K562 (cell line): ENCODE measurements at regions not wholly inside any gene's neighbourhood (a gene's known extent, or its start where the extent isn't known, plus 50 kb on each side); places are given as distances from the start of the nearest gene placed in this dataset.

Source experiments
- ATAC-seq: fragments of 200-7000 bp; cut with Tn5 transposase; 3 replicates; pipeline ENCODE4 v1.9.1; 2020; ENCODE audit warnings: moderate library complexity
- BruUV-seq: library from RNA; stranded (reverse); fragments of 400-500 nt; replicated peaks from 2 replicates; lab custom pipeline; 2021; lab: Mats Ljungman, UMichigan
- CTCF ChIA-PET: fragments of 300-600 bp; formaldehyde crosslinking; extraction: SDS; loops from one replicate; lab custom pipeline; 2021; ENCODE audit warnings: low intra/inter-chr PET ratio; lab: Yijun Ruan, JAX
- POLR2A ChIA-PET: fragments of 300-600, 350-650 bp; sonication (Branson Sonifier 250); formaldehyde crosslinking; extraction: SDS; loops from one replicate; lab custom pipeline; 2021; ENCODE audit warnings: antibody characterized with exemption, inconsistent platforms; lab: Yijun Ruan, JAX
- DNase-seq, 4 experiments: peaks; one replicate each; pipeline versions ENCODE4 v3.0.0 to v3.0.0-alpha.2; 2011 to 2018; ENCODE audit warnings: low spot score in 3 of 4, mixed read lengths in 3 of 4; ENCODE audit errors: extremely low read depth in 1 of 4
- FAIRE-seq: peaks from 2 replicates; lab custom pipeline; 2011; peaks lifted over from hg19 to GRCh38; lab: Jason Lieb, UNC
- H2AFZ ChIP-seq: 2 replicates; pipeline ENCODE4 v1.6.0; 2011; ENCODE audit warnings: low read depth, low read length, control low read depth, inconsistent platforms
- H3K27ac ChIP-seq: fragments of 200-600 bp; 3 replicates; pipeline ENCODE4 v1.8.0; 2011; ENCODE audit warnings: low read depth, mild to moderate bottlenecking, control low read depth, inconsistent platforms, low read length, moderate library complexity, mixed read lengths; ENCODE audit errors: extremely low read depth
- H3K27me3 ChIP-seq, 2 experiments: fragments of 300-600 bp in 1 of 2; 2 replicates in 1 of 2; 3 replicates in 1 of 2; pipeline versions ENCODE4 v1.6.0 to v1.8.0; 2011; ENCODE audit warnings: inconsistent platforms in 2 of 2, low read length in 2 of 2, mild to moderate bottlenecking in 1 of 2, mixed read lengths in 1 of 2, moderate library complexity in 1 of 2; ENCODE audit not compliant: control insufficient read depth in 2 of 2, insufficient read depth in 2 of 2
- H3K36me3 ChIP-seq: fragments of 300-600 bp; 3 replicates; pipeline ENCODE4 v1.8.0; 2011; ENCODE audit warnings: mild to moderate bottlenecking, low read length, inconsistent platforms; ENCODE audit not compliant: control insufficient read depth, insufficient read depth
- H3K4me1 ChIP-seq, 2 experiments: fragments of 200-600 bp in 1 of 2; replicated peaks in 1 of 2; 2 replicates in 1 of 2; 3 replicates in 1 of 2; pipeline versions ENCODE4 v1.5.1 to v1.8.0; 2011; ENCODE audit warnings: inconsistent platforms in 2 of 2, low read length in 2 of 2, mild to moderate bottlenecking in 1 of 2, mixed read lengths in 1 of 2, moderate library complexity in 1 of 2; ENCODE audit not compliant: control insufficient read depth in 2 of 2, insufficient read depth in 2 of 2
- H3K4me2 ChIP-seq: 2 replicates; pipeline ENCODE4 v1.6.1; 2011; ENCODE audit warnings: low read length, control low read depth, inconsistent platforms, mixed read lengths; ENCODE audit not compliant: insufficient read depth
- H3K4me3 ChIP-seq: fragments of 200-600 bp; sonication (generic), shearing (Covaris generic); 2 replicates; pipeline ENCODE4 v1.5.1; 2016; ENCODE audit warnings: control low read depth, inconsistent platforms
- H3K79me2 ChIP-seq: fragments of 200-600 bp; 3 replicates; pipeline ENCODE4 v1.8.0; 2011; ENCODE audit warnings: low read length, inconsistent platforms; ENCODE audit not compliant: control insufficient read depth, insufficient read depth
- H3K9ac ChIP-seq, 2 experiments: 2 replicates each; pipeline versions ENCODE4 v1.6.0 to v1.6.1; 2011; ENCODE audit warnings: low read depth in 2 of 2, low read length in 2 of 2, control low read depth in 1 of 2, inconsistent platforms in 1 of 2, mild to moderate bottlenecking in 1 of 2, mixed read lengths in 1 of 2; ENCODE audit not compliant: insufficient read depth in 1 of 2
- H3K9me1 ChIP-seq: one replicate; pipeline ENCODE4 v1.6.0; 2011; ENCODE audit warnings: inconsistent platforms, mild to moderate bottlenecking, low read length, moderate library complexity; ENCODE audit not compliant: control insufficient read depth, insufficient read depth
- H3K9me3 ChIP-seq: replicated peaks from 2 replicates; pipeline ENCODE4 v1.5.1; 2011; ENCODE audit warnings: low read depth, low read length, inconsistent platforms; ENCODE audit not compliant: control insufficient read depth, insufficient read depth
- H4K20me1 ChIP-seq: replicated peaks from 2 replicates; pipeline ENCODE4 v1.6.1; 2011; ENCODE audit warnings: low read length, inconsistent platforms, mixed read lengths; ENCODE audit not compliant: control insufficient read depth, insufficient read depth
- CBFB ChIP-seq: sonication (generic); formaldehyde crosslinking; IDR thresholded peaks from 2 replicates; pipeline ENCODE4 v1.4.0; 2020; ENCODE audit warnings: mild to moderate bottlenecking, missing genetic modification reagents
- HEY1 ChIP-seq: fragments of 250-450 bp; sonication (Bioruptor Pico); IDR thresholded peaks from 2 replicates; pipeline ENCODE4 v1.5.0; 2020; ENCODE audit warnings: mild to moderate bottlenecking, moderate library complexity, borderline replicate concordance
- PTTG1 ChIP-seq: fragments of 450-650 bp; IDR thresholded peaks from 2 replicates; pipeline ENCODE4 v1.6.1; 2016; ENCODE audit warnings: low read depth, mild to moderate bottlenecking, missing genetic modification characterization, missing compliant biosample characterization
- SAP30 ChIP-seq: fragments of 200-600 bp; sonication (generic); IDR thresholded peaks from 2 replicates; pipeline ENCODE4 v1.6.1; 2012; ENCODE audit warnings: borderline replicate concordance, low read depth, mild to moderate bottlenecking, moderate library complexity, low read length, control low read depth, inconsistent platforms; ENCODE audit not compliant: insufficient read depth, poor library complexity, severe bottlenecking
- SIX5 ChIP-seq, 2 experiments: IDR thresholded peaks; 2 replicates each; pipeline ENCODE4 v1.6.1; 2011; ENCODE audit warnings: low read length in 2 of 2, borderline replicate concordance in 1 of 2, low read depth in 1 of 2, mild to moderate bottlenecking in 1 of 2, moderate library complexity in 1 of 2; ENCODE audit not compliant: insufficient read depth in 1 of 2
- TCF3 ChIP-seq: sonication (generic); formaldehyde crosslinking; IDR thresholded peaks from 2 replicates; pipeline ENCODE4 v1.4.0; 2020; ENCODE audit warnings: mild to moderate bottlenecking, missing genetic modification reagents
- ZFP36 ChIP-seq: fragments of 150-350 bp; IDR thresholded peaks from 2 replicates; pipeline ENCODE4 v1.6.1; 2018; ENCODE audit warnings: low read length, low read depth; ENCODE audit not compliant: partially characterized antibody
- ZNF174 ChIP-seq: fragments of 250-450 bp; sonication (Bioruptor Pico); IDR thresholded peaks from 2 replicates; pipeline ENCODE4 v1.4.0; 2020; ENCODE audit warnings: mild to moderate bottlenecking
- ZNF764 ChIP-seq: fragments of 250-450 bp; sonication (Bioruptor Pico); IDR thresholded peaks from 2 replicates; pipeline ENCODE4 v1.4.0; 2020; ENCODE audit warnings: low read depth, mild to moderate bottlenecking, moderate library complexity
- WGBS: fragments of 100-300 bp; shearing (Covaris generic); methylation state at CpG from one replicate; pipeline ENCODE4 v1.1.6; 2016; ENCODE audit warnings: low coverage, mixed read lengths; ENCODE audit not compliant: insufficient coverage; ENCODE audit errors: missing lambda C conversion rate; 5-methylcytosine and 5-hydroxymethylcytosine counted together
- in situ Hi-C: fragments of 300-500 bp; cut with MboI; formaldehyde crosslinking; loops from 4 replicates; pipeline ENCODE4 v1.15.0; 2018; ENCODE audit warnings: inconsistent platforms, mixed read lengths
- intact Hi-C: fragments of 100-400 bp; cut with micrococcal nuclease; formaldehyde crosslinking; loops from 2 replicates; pipeline ENCODE4 v1.14.2; 2022
- TF ChIP-seq, protein P1 (sequence below): fragments of 450-650 bp; IDR thresholded peaks from 2 replicates; pipeline ENCODE4 v1.6.1; 2016; ENCODE audit warnings: missing biosample characterization, missing genetic modification characterization
- TF ChIP-seq, protein P2 (sequence below): fragments of 450-650 bp; IDR thresholded peaks from 2 replicates; pipeline ENCODE4 v1.6.1; 2017; ENCODE audit warnings: mild to moderate bottlenecking, moderate library complexity
- TF ChIP-seq, protein P3 (sequence below): fragments of 450-650 bp; IDR thresholded peaks from 2 replicates; pipeline ENCODE4 v1.6.1; 2016; ENCODE audit warnings: mild to moderate bottlenecking

- CTCF ChIA-PET = interaction anchor here (0.5 kb wide), 1 partner anchor 272 kb away, joined by 3 read pairs; no protein-coding TSS in a partner anchor
- Histone ChIP-seq H4K20me1 (peaks cover 4% of the 10 kb centered on the region; the same call in 1 of the 2 replicates), H3K9ac (no peak overlapping the region), H3K4me1 (peaks cover 0 to 4% of the 10 kb centered on the region in 2 experiments; a peak in 2 of 5 replicates), H2AFZ (no peak overlapping the region), H3K36me3 (no peaks in the 10 kb centered on the region), H3K27ac (no peak overlapping the region), H3K27me3 (peaks cover 0 to 23% of the 10 kb centered on the region in 2 experiments; a peak in 2 of 5 replicates), H3K4me2 (no peak overlapping the region), H3K79me2 (no peaks in the 10 kb centered on the region), H3K4me3 (no peak overlapping the region), H3K9me1 (no peaks in the 10 kb centered on the region), H3K9me3 (no peaks in the 10 kb centered on the region)
- no TSS peak for BruUV-seq
- DNase-seq (no peak), ATAC-seq (no peak), FAIRE-seq (no peak)
- POLR2A ChIA-PET = interaction anchor here (0.7 kb wide), 1 partner anchor 10 kb away, joined by 3 read pairs; no protein-coding TSS in a partner anchor
- intact Hi-C loops (loop anchor here (5.0 kb wide), 2 partner anchors 48 to 268 kb away; no protein-coding TSS in a partner anchor), in situ Hi-C loops (loop anchor here (5.0 kb wide), 2 partner anchors 48 to 283 kb away; no protein-coding TSS in a partner anchor)
- TF ChIP-seq TCF3 (CRISPR knock-in tag) (no peak), ZNF764 (CRISPR knock-in tag) (no peak), ZFP36 (no peak), CBFB (CRISPR knock-in tag) (no peak), SAP30 (no peak), ZNF174 (CRISPR knock-in tag) (no peak), SIX5 (IDR thresholded peaks at IDR 0.05; ENCODE audit: borderline replicate concordance in 1 of 2, insufficient read depth in 1 of 2, low read depth in 1 of 2, low read length in 2 of 2) (no peak), HEY1 (CRISPR knock-in tag) (no peak), PTTG1 (tag) (no peak)
- TF ChIP-seq, protein P1, sequence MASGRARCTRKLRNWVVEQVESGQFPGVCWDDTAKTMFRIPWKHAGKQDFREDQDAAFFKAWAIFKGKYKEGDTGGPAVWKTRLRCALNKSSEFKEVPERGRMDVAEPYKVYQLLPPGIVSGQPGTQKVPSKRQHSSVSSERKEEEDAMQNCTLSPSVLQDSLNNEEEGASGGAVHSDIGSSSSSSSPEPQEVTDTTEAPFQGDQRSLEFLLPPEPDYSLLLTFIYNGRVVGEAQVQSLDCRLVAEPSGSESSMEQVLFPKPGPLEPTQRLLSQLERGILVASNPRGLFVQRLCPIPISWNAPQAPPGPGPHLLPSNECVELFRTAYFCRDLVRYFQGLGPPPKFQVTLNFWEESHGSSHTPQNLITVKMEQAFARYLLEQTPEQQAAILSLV (tag) = no peak
- TF ChIP-seq, protein P2, sequence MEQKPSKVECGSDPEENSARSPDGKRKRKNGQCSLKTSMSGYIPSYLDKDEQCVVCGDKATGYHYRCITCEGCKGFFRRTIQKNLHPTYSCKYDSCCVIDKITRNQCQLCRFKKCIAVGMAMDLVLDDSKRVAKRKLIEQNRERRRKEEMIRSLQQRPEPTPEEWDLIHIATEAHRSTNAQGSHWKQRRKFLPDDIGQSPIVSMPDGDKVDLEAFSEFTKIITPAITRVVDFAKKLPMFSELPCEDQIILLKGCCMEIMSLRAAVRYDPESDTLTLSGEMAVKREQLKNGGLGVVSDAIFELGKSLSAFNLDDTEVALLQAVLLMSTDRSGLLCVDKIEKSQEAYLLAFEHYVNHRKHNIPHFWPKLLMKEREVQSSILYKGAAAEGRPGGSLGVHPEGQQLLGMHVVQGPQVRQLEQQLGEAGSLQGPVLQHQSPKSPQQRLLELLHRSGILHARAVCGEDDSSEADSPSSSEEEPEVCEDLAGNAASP = no peak
- TF ChIP-seq, protein P3, sequence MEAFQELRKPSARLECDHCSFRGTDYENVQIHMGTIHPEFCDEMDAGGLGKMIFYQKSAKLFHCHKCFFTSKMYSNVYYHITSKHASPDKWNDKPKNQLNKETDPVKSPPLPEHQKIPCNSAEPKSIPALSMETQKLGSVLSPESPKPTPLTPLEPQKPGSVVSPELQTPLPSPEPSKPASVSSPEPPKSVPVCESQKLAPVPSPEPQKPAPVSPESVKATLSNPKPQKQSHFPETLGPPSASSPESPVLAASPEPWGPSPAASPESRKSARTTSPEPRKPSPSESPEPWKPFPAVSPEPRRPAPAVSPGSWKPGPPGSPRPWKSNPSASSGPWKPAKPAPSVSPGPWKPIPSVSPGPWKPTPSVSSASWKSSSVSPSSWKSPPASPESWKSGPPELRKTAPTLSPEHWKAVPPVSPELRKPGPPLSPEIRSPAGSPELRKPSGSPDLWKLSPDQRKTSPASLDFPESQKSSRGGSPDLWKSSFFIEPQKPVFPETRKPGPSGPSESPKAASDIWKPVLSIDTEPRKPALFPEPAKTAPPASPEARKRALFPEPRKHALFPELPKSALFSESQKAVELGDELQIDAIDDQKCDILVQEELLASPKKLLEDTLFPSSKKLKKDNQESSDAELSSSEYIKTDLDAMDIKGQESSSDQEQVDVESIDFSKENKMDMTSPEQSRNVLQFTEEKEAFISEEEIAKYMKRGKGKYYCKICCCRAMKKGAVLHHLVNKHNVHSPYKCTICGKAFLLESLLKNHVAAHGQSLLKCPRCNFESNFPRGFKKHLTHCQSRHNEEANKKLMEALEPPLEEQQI = no peak
- WGBS = 6% methylated on average over 5 of the region's 7 CpGs
Observed at GRCh38 chr15:31485431-31485830, 158.8 kb downstream of the KLF13 start.
